A549 (cell line): ENCODE measurements at regions not wholly inside any gene's neighbourhood (a gene's known extent, or its start where the extent isn't known, plus 50 kb on each side); places are given as distances from the start of the nearest gene placed in this dataset.

Experiments
- ATAC-seq, 2 experiments: fragments of 200-7000 bp in 1 of 2; fragments of >200 bp in 1 of 2; cut with Nextera tagmentation in 1 of 2; cut with Tn5 transposase in 1 of 2; 3 replicates each; pipeline versions ENCODE4 v1.8.0 to v1.9.1; 2018 to 2020; ENCODE audit warnings: mild to moderate bottlenecking in 1 of 2, moderate library complexity in 1 of 2
- CTCF ChIA-PET: fragments of 300-600 bp; sonication (Branson Sonifier 250); formaldehyde crosslinking; extraction: SDS; loops from one replicate; lab custom pipeline; 2021; ENCODE audit warnings: antibody characterized with exemption, inconsistent platforms; lab: Yijun Ruan, JAX
- POLR2A ChIA-PET: fragments of 350-600 bp; formaldehyde crosslinking; extraction: SDS; loops from one replicate; lab custom pipeline; 2021; ENCODE audit warnings: antibody characterized with exemption, inconsistent platforms; lab: Yijun Ruan, JAX
- DNase-seq, 2 experiments: peaks; one replicate each; pipeline versions ENCODE4 v3.0.0 to v3.0.0-alpha.2; 2011 to 2016; ENCODE audit warnings: low read depth in 1 of 2, low spot score in 1 of 2
- FAIRE-seq: peaks from 2 replicates; lab custom pipeline; 2011; peaks lifted over from hg19 to GRCh38; lab: Jason Lieb, UNC
- H3K27ac ChIP-seq, 2 experiments: fragments of >200 bp; sonication (Bioruptor Twin); formaldehyde crosslinking; 3 replicates each; pipeline ENCODE4 v1.5.1; 2016 to 2017
- H3K4me1 ChIP-seq: fragments of >200 bp; sonication (Bioruptor Twin); formaldehyde crosslinking; 3 replicates; pipeline ENCODE4 v1.6.1; 2016
- H3K4me2 ChIP-seq: fragments of >200 bp; sonication (Bioruptor Twin); formaldehyde crosslinking; 3 replicates; pipeline ENCODE4 v1.6.1; 2016
- H3K4me3 ChIP-seq: fragments of >200 bp; sonication (Bioruptor Twin); formaldehyde crosslinking; 3 replicates; pipeline ENCODE4 v1.5.1; 2016
- H3K9me3 ChIP-seq: fragments of >200 bp; sonication (Bioruptor Twin); formaldehyde crosslinking; 3 replicates; pipeline ENCODE4 v1.6.1; 2016
- BHLHE40 ChIP-seq: IDR thresholded peaks from 2 replicates; pipeline ENCODE4 v1.6.1; 2012; ENCODE audit warnings: low read depth, low read length, inconsistent platforms
- CBX2 ChIP-seq: fragments of 200-600 bp; sonication (generic); IDR thresholded peaks from 2 replicates; pipeline ENCODE4 v1.6.1; 2016; ENCODE audit warnings: low read depth, mild to moderate bottlenecking, borderline replicate concordance
- CHD4 ChIP-seq: fragments of 200-600 bp; sonication (generic); IDR thresholded peaks from 2 replicates; pipeline ENCODE4 v1.6.1; 2016; ENCODE audit warnings: antibody characterized with exemption, mild to moderate bottlenecking, borderline replicate concordance
- CTCF ChIP-seq: fragments of >200 bp; sonication (Bioruptor Twin); formaldehyde crosslinking; IDR thresholded peaks from 3 replicates; pipeline ENCODE4 v1.5.1; 2016
- EHMT2 ChIP-seq: fragments of 200-600 bp; sonication (generic); IDR thresholded peaks from 2 replicates; pipeline ENCODE4 v1.6.1; 2016; ENCODE audit warnings: antibody characterized with exemption, low read depth, mild to moderate bottlenecking, moderate library complexity
- EP300 ChIP-seq, 2 experiments: fragments of >200 bp; sonication (Bioruptor Twin); formaldehyde crosslinking; IDR thresholded peaks; 2 replicates in 1 of 2; 3 replicates in 1 of 2; pipeline ENCODE4 v1.6.1; 2016 to 2017
- ESRRA ChIP-seq: fragments of 150-350 bp; IDR thresholded peaks from 2 replicates; pipeline ENCODE4 v1.6.1; 2014; ENCODE audit warnings: mild to moderate bottlenecking, low read length, borderline replicate concordance
- FOSB ChIP-seq: fragments of 250-450 bp; sonication (Bioruptor Pico); IDR thresholded peaks from 2 replicates; pipeline ENCODE4 v1.5.0; 2020; ENCODE audit warnings: mild to moderate bottlenecking, moderate library complexity
- GATA3 ChIP-seq: IDR thresholded peaks from 2 replicates; pipeline ENCODE4 v1.6.1; 2012; ENCODE audit warnings: borderline replicate concordance
- HDAC2 ChIP-seq: fragments of 200-600 bp; sonication (generic); IDR thresholded peaks from 2 replicates; pipeline ENCODE4 v1.6.1; 2016
- KDM5A ChIP-seq: fragments of 200-600 bp; sonication (generic); IDR thresholded peaks from 2 replicates; pipeline ENCODE4 v1.6.1; 2016; ENCODE audit warnings: antibody characterized with exemption, mild to moderate bottlenecking
- MYC ChIP-seq: IDR thresholded peaks from 2 replicates; pipeline ENCODE4 v1.6.1; 2012; ENCODE audit warnings: mild to moderate bottlenecking, inconsistent platforms, low read length, improper control_type of control experiment, borderline replicate concordance
- NR3C1 ChIP-seq: fragments of >200 bp; sonication (Bioruptor Twin); formaldehyde crosslinking; IDR thresholded peaks from 3 replicates; pipeline ENCODE4 v1.6.1; 2017
- PBX3 ChIP-seq: IDR thresholded peaks from 2 replicates; pipeline ENCODE4 v1.6.1; 2012
- POLR2A ChIP-seq: IDR thresholded peaks from 2 replicates; pipeline ENCODE4 v1.6.1; 2012; ENCODE audit warnings: mild to moderate bottlenecking, low read length
- POLR2AphosphoS2 ChIP-seq: conservative IDR thresholded peaks from 2 replicates; pipeline ENCODE4 v1.6.1; 2012; ENCODE audit warnings: low read length, improper control_type of control experiment, inconsistent platforms
- RNF2 ChIP-seq: fragments of 200-600 bp; sonication (generic); IDR thresholded peaks from 2 replicates; pipeline ENCODE4 v1.6.1; 2016; ENCODE audit warnings: low read depth, mild to moderate bottlenecking, antibody characterized with exemption, moderate library complexity, borderline replicate concordance
- SMC3 ChIP-seq: fragments of >200 bp; sonication (Bioruptor Twin); formaldehyde crosslinking; IDR thresholded peaks from 3 replicates; pipeline ENCODE4 v1.6.1; 2018; ENCODE audit warnings: inconsistent platforms
- SREBF2 ChIP-seq: fragments of 450-650 bp; IDR thresholded peaks from 2 replicates; pipeline ENCODE4 v1.6.1; 2014; ENCODE audit warnings: mild to moderate bottlenecking, moderate library complexity
- TFCP2L1 ChIP-seq: fragments of 250-450 bp; sonication (Bioruptor Pico); IDR thresholded peaks from 2 replicates; pipeline ENCODE4 v1.5.0; 2021; ENCODE audit warnings: mild to moderate bottlenecking
- ZC3H11A ChIP-seq: fragments of 450-650 bp; IDR thresholded peaks from 2 replicates; pipeline ENCODE4 v1.6.1; 2014; ENCODE audit warnings: antibody characterized with exemption, mild to moderate bottlenecking
- ZNF302 ChIP-seq: fragments of 250-450 bp; sonication (Bioruptor Pico); IDR thresholded peaks from 2 replicates; pipeline ENCODE4 v1.9.0; 2021; ENCODE audit warnings: inconsistent platforms, mild to moderate bottlenecking, moderate library complexity
- ZSCAN20 ChIP-seq: fragments of 250-450 bp; sonication (Bioruptor Pico); IDR thresholded peaks from 2 replicates; pipeline ENCODE4 v1.8.0; 2022; ENCODE audit warnings: mild to moderate bottlenecking, moderate library complexity
- WGBS: methylation state at CpG from one replicate; pipeline ENCODE4 v1.1.6; 2017; ENCODE audit errors: missing lambda C conversion rate; 5-methylcytosine and 5-hydroxymethylcytosine counted together
- TF ChIP-seq, protein P1 (sequence below): fragments of 150-350 bp; IDR thresholded peaks from 2 replicates; pipeline ENCODE4 v1.6.1; 2014; ENCODE audit warnings: low read depth, mild to moderate bottlenecking, low read length
- TF ChIP-seq, protein P2 (sequence below): fragments of 250-450 bp; sonication (Bioruptor Pico); IDR thresholded peaks from 2 replicates; pipeline ENCODE4 v1.5.0; 2021; ENCODE audit warnings: mild to moderate bottlenecking, moderate library complexity, borderline replicate concordance

DNA sequence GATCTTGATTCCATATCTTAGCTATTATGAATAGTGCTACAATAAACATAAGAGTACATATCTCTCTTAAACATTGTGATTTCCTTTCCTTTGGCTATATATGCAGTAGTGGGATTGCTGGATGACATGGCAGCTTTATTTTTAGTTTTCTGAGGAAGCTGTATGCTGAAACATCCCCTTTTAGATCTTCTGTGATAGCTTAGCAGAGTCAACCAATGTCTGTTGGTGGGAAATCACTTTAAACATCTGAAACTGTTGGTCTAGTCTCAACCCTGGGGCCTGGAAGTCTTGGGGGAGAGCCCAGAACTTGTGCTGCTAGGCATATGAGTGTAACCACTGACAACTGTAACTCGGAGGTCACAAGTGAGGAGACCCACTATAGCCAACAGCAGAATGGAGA is 378.6 kb upstream of the SLC14A2 start:
- TF ChIP-seq SMC3 (no peak), TFCP2L1 (CRISPR knock-in tag) (no peak), SREBF2 (no peak), ESRRA (no peak), ZSCAN20 (CRISPR knock-in tag) (no peak), NR3C1 (no peak)
- TF ChIP-seq, protein P1, sequence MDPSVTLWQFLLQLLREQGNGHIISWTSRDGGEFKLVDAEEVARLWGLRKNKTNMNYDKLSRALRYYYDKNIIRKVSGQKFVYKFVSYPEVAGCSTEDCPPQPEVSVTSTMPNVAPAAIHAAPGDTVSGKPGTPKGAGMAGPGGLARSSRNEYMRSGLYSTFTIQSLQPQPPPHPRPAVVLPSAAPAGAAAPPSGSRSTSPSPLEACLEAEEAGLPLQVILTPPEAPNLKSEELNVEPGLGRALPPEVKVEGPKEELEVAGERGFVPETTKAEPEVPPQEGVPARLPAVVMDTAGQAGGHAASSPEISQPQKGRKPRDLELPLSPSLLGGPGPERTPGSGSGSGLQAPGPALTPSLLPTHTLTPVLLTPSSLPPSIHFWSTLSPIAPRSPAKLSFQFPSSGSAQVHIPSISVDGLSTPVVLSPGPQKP, result no peak
- POLR2A ChIA-PET, result no interaction called here
- ATAC-seq, result no peak

GRCh38 chr18:45237343-45238098 is 377.8 kb upstream of the SLC14A2 start:
- Histone ChIP-seq H3K27ac (no peak overlapping the region), H3K4me3 (no peak overlapping the region)
- CTCF ChIA-PET, result no interaction called here
- DNase-seq, result no peak
- WGBS, result 19% methylated on average over 7 of the region's 7 CpGs
- no peak for TF ChIP-seq MYC
- TF ChIP-seq ZC3H11A, result no peak
- no peak for TF ChIP-seq KDM5A
- TF ChIP-seq FOSB (CRISPR knock-in tag), result no peak
- no peak for TF ChIP-seq HDAC2
- no peak for TF ChIP-seq SMC3
- no peak for TF ChIP-seq ESRRA
- TF ChIP-seq CHD4, result no peak
- TF ChIP-seq, all 56 proteins: peak for 0
- POLR2A ChIA-PET, result no interaction called here
- ATAC-seq, result no peak
- H3K4me1 ChIP-seq, result no peaks in the 10 kb centered on the region
- no peaks in the 10 kb centered on the region for H3K9me3 ChIP-seq
- no peak for FAIRE-seq
- H3K4me2 ChIP-seq, result no peak overlapping the region

More for the DNA sequence above, 378.6 kb upstream of the SLC14A2 start:
- CTCF ChIA-PET, result no interaction called here
- H3K4me3 ChIP-seq, result no peak overlapping the region
- WGBS, result 0% methylated on average over 1 of the region's 1 CpG
- no peak overlapping the region for H3K4me2 ChIP-seq
- no peaks in the 10 kb centered on the region for H3K9me3 ChIP-seq
- DNase-seq (no peak), FAIRE-seq (no peak)
- H3K27ac ChIP-seq, result no peak overlapping the region
- no peaks in the 10 kb centered on the region for H3K4me1 ChIP-seq

DNA sequence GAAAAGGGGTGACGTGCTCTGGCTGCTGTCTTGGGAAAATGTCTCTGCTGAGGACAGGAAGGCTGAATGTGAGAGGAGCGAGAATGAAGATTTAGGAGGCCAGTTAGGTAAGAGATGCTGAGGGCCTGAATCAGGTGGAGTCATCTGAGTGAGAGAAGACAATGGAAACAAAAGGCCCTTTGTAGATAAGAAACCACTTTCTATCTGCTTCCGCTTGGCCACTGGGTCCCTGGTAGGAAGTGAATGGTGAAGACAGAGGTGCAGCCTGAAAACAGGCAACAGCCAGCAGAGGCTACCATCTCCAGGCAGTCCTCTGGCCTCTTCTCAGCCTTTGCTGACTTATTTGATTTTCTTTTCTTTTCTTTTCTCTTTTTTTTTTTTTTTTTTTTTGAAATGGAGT is 374.0 kb upstream of the SLC14A2 start:
- WGBS, result 51% methylated on average over 3 of the region's 3 CpGs
- TF ChIP-seq RNF2 (no peak), GATA3 (no peak), POLR2AphosphoS2 (no peak), CTCF (no peak), SMC3 (no peak), CBX2 (no peak), POLR2A (no peak), ZNF302 (no peak), PBX3 (no peak), BHLHE40 (no peak), EHMT2 (no peak), CHD4 (no peak), EP300 (IDR thresholded peaks at IDR 0.05) (no peak)
- TF ChIP-seq, protein P2, sequence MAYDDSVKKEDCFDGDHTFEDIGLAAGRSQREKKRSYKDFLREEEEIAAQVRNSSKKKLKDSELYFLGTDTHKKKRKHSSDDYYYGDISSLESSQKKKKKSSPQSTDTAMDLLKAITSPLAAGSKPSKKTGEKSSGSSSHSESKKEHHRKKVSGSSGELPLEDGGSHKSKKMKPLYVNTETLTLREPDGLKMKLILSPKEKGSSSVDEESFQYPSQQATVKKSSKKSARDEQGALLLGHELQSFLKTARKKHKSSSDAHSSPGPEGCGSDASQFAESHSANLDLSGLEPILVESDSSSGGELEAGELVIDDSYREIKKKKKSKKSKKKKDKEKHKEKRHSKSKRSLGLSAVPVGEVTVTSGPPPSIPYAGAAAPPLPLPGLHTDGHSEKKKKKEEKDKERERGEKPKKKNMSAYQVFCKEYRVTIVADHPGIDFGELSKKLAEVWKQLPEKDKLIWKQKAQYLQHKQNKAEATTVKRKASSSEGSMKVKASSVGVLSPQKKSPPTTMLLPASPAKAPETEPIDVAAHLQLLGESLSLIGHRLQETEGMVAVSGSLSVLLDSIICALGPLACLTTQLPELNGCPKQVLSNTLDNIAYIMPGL (CRISPR knock-in tag), result no peak
- TF ChIP-seq, protein P1, result no peak
- ATAC-seq (no peak), FAIRE-seq (no peak), DNase-seq (no peak)
- H3K4me2 ChIP-seq, result no peak overlapping the region
- H3K4me3 ChIP-seq, result no peak overlapping the region
- no peak overlapping the region for H3K27ac ChIP-seq
- no peaks in the 10 kb centered on the region for H3K4me1 ChIP-seq
- ChIA-PET POLR2A (no interaction called here), CTCF (no interaction called here)
- H3K9me3 ChIP-seq, result no peaks in the 10 kb centered on the region
